Keratinocyte (primary cell): ENCODE measurements at regions not wholly inside any gene's neighbourhood (a gene's known extent, or its start where the extent isn't known, plus 50 kb on each side); places are given as distances from the start of the nearest gene placed in this dataset.

ENCODE experiments used
- DNase-seq: peaks from one replicate; pipeline ENCODE4 v3.0.0-alpha.2; 2011; ENCODE audit warnings: low read depth, missing footprints, low spot score
- FAIRE-seq: peaks from 2 replicates; lab custom pipeline; 2011; peaks lifted over from hg19 to GRCh38; lab: Jason Lieb, UNC
- H2AFZ ChIP-seq: 2 replicates; pipeline ENCODE4 v1.6.0; 2012; ENCODE audit warnings: low read length, control low read depth, inconsistent platforms; ENCODE audit not compliant: control insufficient read depth
- H3K27ac ChIP-seq: 2 replicates; pipeline ENCODE4 v1.5.1; 2011; ENCODE audit warnings: low read length; ENCODE audit not compliant: control insufficient read depth, insufficient read depth
- H3K27me3 ChIP-seq: 3 replicates; pipeline ENCODE4 v1.6.0; 2011; ENCODE audit warnings: low read length; ENCODE audit not compliant: control insufficient read depth, insufficient read depth; ENCODE audit errors: extremely low read depth
- H3K36me3 ChIP-seq, 2 experiments: 2 replicates in 1 of 2; 3 replicates in 1 of 2; pipeline ENCODE4 v1.5.1; 2011; ENCODE audit warnings: low read length in 2 of 2, mild to moderate bottlenecking in 1 of 2; ENCODE audit not compliant: control insufficient read depth in 2 of 2, insufficient read depth in 2 of 2; ENCODE audit errors: extremely low read depth in 1 of 2
- H3K4me1 ChIP-seq: 3 replicates; pipeline ENCODE4 v1.5.1; 2011; ENCODE audit warnings: low read length; ENCODE audit not compliant: control insufficient read depth, insufficient read depth; ENCODE audit errors: extremely low read depth
- H3K4me2 ChIP-seq: 3 replicates; pipeline ENCODE4 v1.6.0; 2011; ENCODE audit warnings: low read depth, low read length; ENCODE audit not compliant: control insufficient read depth, insufficient read depth; ENCODE audit errors: extremely low read depth
- H3K4me3 ChIP-seq, 3 experiments: fragments of 200-600 bp in 1 of 3; sonication (generic) in 1 of 3; 2 replicates in 2 of 3; 3 replicates in 1 of 3; pipeline ENCODE4 v1.5.1; 2011 to 2016; ENCODE audit warnings: low read length in 3 of 3, mild to moderate bottlenecking in 3 of 3, control low read depth in 2 of 3, inconsistent platforms in 1 of 3, low read depth in 1 of 3, mixed read lengths in 1 of 3, mixed run types in 1 of 3, moderate library complexity in 1 of 3; ENCODE audit not compliant: control insufficient read depth in 2 of 3, insufficient read depth in 2 of 3; ENCODE audit errors: extremely low read depth in 1 of 3
- H3K79me2 ChIP-seq: 2 replicates; pipeline ENCODE4 v1.6.0; 2012; ENCODE audit warnings: low read length; ENCODE audit not compliant: control insufficient read depth, insufficient read depth
- H3K9ac ChIP-seq: 3 replicates; pipeline ENCODE4 v1.6.0; 2011; ENCODE audit warnings: low read length; ENCODE audit not compliant: control insufficient read depth, insufficient read depth; ENCODE audit errors: extremely low read depth
- H3K9me1 ChIP-seq: 3 replicates; pipeline ENCODE4 v1.6.0; 2011; ENCODE audit warnings: low read length; ENCODE audit not compliant: control insufficient read depth, insufficient read depth; ENCODE audit errors: extremely low read depth
- H3K9me3 ChIP-seq: 2 replicates; pipeline ENCODE4 v1.5.1; 2012; ENCODE audit warnings: low read depth, low read length; ENCODE audit not compliant: control insufficient read depth
- H4K20me1 ChIP-seq: 3 replicates; pipeline ENCODE4 v1.6.0; 2011; ENCODE audit warnings: low read length; ENCODE audit not compliant: control insufficient read depth, insufficient read depth; ENCODE audit errors: extremely low read depth
- EZH2 ChIP-seq: IDR thresholded peaks from one replicate; pipeline ENCODE4 v1.6.1; 2012; ENCODE audit warnings: inconsistent platforms, mild to moderate bottlenecking, low read length, moderate library complexity
- dilution Hi-C: fragments of 300-500 bp; cut with MboI; formaldehyde crosslinking; loops from one replicate; pipeline ENCODE4 v1.7.0; 2020; ENCODE audit warnings: low sequenced_read_pairs; ENCODE audit not compliant: extremely low pct_ligation_motif_present
- TF ChIP-seq, protein P1 (sequence below), 3 experiments: IDR thresholded peaks in 1 of 3; conservative IDR thresholded peaks in 1 of 3; optimal IDR thresholded peaks in 1 of 3; 2 replicates in 2 of 3; 3 replicates in 1 of 3; pipeline versions ENCODE3 to v1.5.1; 2011; ENCODE audit warnings: low read length in 3 of 3, mild to moderate bottlenecking in 3 of 3, moderate library complexity in 2 of 3, control low read depth in 1 of 3, inconsistent platforms in 1 of 3; ENCODE audit not compliant: insufficient read depth in 2 of 3; ENCODE audit errors: extremely low read depth in 1 of 3

- Histone ChIP-seq H3K36me3 (no peaks in the 10 kb centered on the region), H2AFZ (no peak overlapping the region), H3K4me1 (no peaks in the 10 kb centered on the region), H3K27me3 (no peaks in the 10 kb centered on the region), H3K27ac (no peak overlapping the region), H3K9ac (no peak overlapping the region), H4K20me1 (no peaks in the 10 kb centered on the region), H3K4me3 (no peak overlapping the region), H3K79me2 (no peaks in the 10 kb centered on the region), H3K9me3 (no peaks in the 10 kb centered on the region), H3K9me1 (no peaks in the 10 kb centered on the region), H3K4me2 (no peak overlapping the region)
- dilution Hi-C loops = no loop called here
- no peak for TF ChIP-seq EZH2
- TF ChIP-seq, protein P1, sequence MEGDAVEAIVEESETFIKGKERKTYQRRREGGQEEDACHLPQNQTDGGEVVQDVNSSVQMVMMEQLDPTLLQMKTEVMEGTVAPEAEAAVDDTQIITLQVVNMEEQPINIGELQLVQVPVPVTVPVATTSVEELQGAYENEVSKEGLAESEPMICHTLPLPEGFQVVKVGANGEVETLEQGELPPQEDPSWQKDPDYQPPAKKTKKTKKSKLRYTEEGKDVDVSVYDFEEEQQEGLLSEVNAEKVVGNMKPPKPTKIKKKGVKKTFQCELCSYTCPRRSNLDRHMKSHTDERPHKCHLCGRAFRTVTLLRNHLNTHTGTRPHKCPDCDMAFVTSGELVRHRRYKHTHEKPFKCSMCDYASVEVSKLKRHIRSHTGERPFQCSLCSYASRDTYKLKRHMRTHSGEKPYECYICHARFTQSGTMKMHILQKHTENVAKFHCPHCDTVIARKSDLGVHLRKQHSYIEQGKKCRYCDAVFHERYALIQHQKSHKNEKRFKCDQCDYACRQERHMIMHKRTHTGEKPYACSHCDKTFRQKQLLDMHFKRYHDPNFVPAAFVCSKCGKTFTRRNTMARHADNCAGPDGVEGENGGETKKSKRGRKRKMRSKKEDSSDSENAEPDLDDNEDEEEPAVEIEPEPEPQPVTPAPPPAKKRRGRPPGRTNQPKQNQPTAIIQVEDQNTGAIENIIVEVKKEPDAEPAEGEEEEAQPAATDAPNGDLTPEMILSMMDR (optimal IDR thresholded peaks at IDR 0.05 in 1 of 3, IDR thresholded peaks at IDR 0.05 in 1 of 3, conservative IDR thresholded peaks at IDR 0.05 in 1 of 3; ENCODE audit: extremely low read depth in 1 of 3, insufficient read depth in 2 of 3, low read length in 3 of 3) = no peak
- DNase-seq (no peak), FAIRE-seq (no peak)
Measured at GRCh38 chr7:123314886-123315285, 115.1 kb upstream of the SLC13A1 start.

- no peak overlapping the region for H3K27ac ChIP-seq
- H3K9ac ChIP-seq = no peak overlapping the region
- H4K20me1 ChIP-seq = no peaks in the 10 kb centered on the region
- no peak overlapping the region for H3K4me3 ChIP-seq
- no peaks in the 10 kb centered on the region for H3K27me3 ChIP-seq
- dilution Hi-C loops = no loop called here
- FAIRE-seq (no peak), DNase-seq (no peak)
- no peak overlapping the region for H3K4me2 ChIP-seq
- H3K9me3 ChIP-seq = no peaks in the 10 kb centered on the region
- H3K9me1 ChIP-seq = no peaks in the 10 kb centered on the region
- TF ChIP-seq, protein P1 (optimal IDR thresholded peaks at IDR 0.05 in 1 of 3, IDR thresholded peaks at IDR 0.05 in 1 of 3, conservative IDR thresholded peaks at IDR 0.05 in 1 of 3; ENCODE audit: extremely low read depth in 1 of 3, insufficient read depth in 2 of 3, low read length in 3 of 3) = no peak
- TF ChIP-seq EZH2 = no peak
- no peak overlapping the region for H2AFZ ChIP-seq
- H3K36me3 ChIP-seq = no peaks in the 10 kb centered on the region
- no peaks in the 10 kb centered on the region for H3K4me1 ChIP-seq
- no peaks in the 10 kb centered on the region for H3K79me2 ChIP-seq
Measured at GRCh38 chr7:123308254-123308951, 108.6 kb upstream of the SLC13A1 start.
